GM12864 (cell line): ENCODE measurements at regions not wholly inside any gene's neighbourhood (a gene's known extent, or its start where the extent isn't known, plus 50 kb on each side); places are given as distances from the start of the nearest gene placed in this dataset.

Experiments used
- DNase-seq: peaks from one replicate; pipeline ENCODE4 v3.0.0-alpha.2; 2011; ENCODE audit warnings: low read depth
- H3K4me3 ChIP-seq: 2 replicates; pipeline ENCODE4 v1.5.1; 2011; ENCODE audit warnings: mild to moderate bottlenecking, low read depth, low read length, control low read depth
- CTCF ChIP-seq: IDR thresholded peaks from 2 replicates; pipeline ENCODE4 v1.5.1; 2011; ENCODE audit warnings: low read depth, mild to moderate bottlenecking, moderate library complexity, low read length, control low read depth, inconsistent platforms; ENCODE audit errors: missing control alignments

- no peak for TF ChIP-seq CTCF
- H3K4me3 ChIP-seq, result no peak overlapping the region
- no peak for DNase-seq
These were observed 64.3 kb upstream of the FGFR2 start for GRCh38 chr10:121662531-121662930.

GRCh38 chr10:121661451-121661851 lies 63.2 kb upstream of the FGFR2 start:
- TF ChIP-seq CTCF, result no peak
- no peak for DNase-seq
- H3K4me3 ChIP-seq, result no peak overlapping the region

GRCh38 chr10:121659236-121659635 lies 61.0 kb upstream of the FGFR2 start:
- no peak for DNase-seq
- no peak overlapping the region for H3K4me3 ChIP-seq
- TF ChIP-seq CTCF, result no peak

- TF ChIP-seq CTCF, result no peak
- DNase-seq, result no peak
- H3K4me3 ChIP-seq, result no peak overlapping the region
These were observed 60.4 kb upstream of the FGFR2 start for GRCh38 chr10:121658611-121659010.

- no peak for DNase-seq
- H3K4me3 ChIP-seq, result no peak overlapping the region
- no peak for TF ChIP-seq CTCF
These were observed 59.9 kb upstream of the FGFR2 start for GRCh38 chr10:121658111-121658510.

- no peak overlapping the region for H3K4me3 ChIP-seq
- no peak for DNase-seq
- TF ChIP-seq CTCF, result no peak
These were observed 57.3 kb upstream of the FGFR2 start for GRCh38 chr10:121655254-121656144.

- TF ChIP-seq CTCF, result no peak
- no peak overlapping the region for H3K4me3 ChIP-seq
- DNase-seq, result no peak
These were observed 55.8 kb upstream of the FGFR2 start for GRCh38 chr10:121654021-121654545.
